HK-2 (cell line): ENCODE measurements at regions not wholly inside any gene's neighbourhood (a gene's known extent, or its start where the extent isn't known, plus 50 kb on each side); places are given as distances from the start of the nearest gene placed in this dataset.

Source experiments
- DNase-seq: peaks from one replicate; pipeline ENCODE4 v3.0.0-alpha.2; 2018; ENCODE audit not compliant: unreplicated experiment

DNA sequence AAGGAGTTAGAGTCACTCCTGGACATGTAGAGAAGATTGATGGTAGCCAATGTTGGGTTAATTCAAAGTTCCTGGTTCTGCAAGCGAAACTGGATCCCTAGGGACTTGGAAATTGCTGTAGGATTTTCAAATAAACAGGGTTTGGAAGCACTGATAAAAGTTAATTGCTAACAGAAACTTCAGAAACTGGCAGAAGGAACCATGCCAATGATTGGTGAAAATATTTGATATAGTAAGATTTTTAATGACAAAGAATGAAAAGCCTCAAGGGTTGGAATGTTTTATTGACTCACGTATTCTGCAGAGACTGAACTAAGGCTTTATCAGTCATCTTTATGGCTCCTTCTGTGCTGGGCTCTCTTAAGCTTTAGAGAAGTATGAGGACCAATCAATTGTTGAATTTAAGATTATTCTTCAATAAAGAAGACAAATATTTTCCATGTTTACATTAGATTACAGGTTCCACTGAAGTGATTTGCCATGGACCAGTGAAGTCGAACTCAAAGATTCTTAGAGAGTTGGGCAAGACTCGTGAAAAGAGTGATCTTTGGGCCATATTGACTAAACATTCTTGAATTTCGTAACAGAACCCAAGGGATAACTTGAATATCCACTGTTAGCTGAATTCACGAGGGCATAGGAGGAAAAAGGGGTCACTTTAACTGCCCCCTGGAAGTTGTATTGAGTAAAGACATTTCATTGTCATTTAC is 371.4 kb downstream of the HDGFL1 start:
- DNase-seq, result no peak

DNA sequence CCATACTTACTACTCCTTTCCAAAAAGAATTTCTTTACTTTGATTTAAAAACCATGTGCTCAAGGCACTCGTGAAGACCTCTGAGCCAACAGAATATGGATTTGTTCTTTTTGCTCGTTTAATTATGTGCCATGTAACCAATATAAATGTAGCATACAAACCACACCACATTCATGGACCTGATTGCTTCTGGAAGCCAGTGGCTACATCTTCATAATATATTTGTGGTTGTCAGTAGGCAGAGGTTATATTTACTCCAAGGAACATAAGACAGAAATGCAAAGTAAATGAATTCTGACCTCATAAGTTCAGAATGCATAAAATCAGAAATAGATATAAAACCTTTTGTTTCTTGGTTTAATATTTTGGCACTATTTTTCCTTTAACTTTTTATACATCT is 373.0 kb downstream of the HDGFL1 start:
- DNase-seq, result no peak

DNA sequence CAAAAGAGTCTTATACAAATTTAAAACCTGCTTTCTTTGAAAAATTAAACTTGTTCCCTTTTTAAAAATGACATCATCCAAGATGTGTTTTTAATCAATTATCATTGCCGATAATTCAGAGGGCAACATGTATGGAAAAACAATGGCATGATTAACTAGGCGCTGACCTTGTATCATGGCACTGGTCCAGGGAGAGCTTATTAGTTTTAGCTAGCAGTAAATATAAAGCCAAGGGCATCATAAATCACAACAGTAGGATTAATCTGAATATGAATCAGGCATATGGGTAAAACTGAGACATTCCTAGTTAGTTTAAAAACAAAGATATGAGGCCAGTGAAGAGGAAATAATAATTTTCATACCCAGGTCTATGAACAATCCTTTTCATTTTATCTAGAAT is 374.0 kb downstream of the HDGFL1 start:
- no peak for DNase-seq

DNA sequence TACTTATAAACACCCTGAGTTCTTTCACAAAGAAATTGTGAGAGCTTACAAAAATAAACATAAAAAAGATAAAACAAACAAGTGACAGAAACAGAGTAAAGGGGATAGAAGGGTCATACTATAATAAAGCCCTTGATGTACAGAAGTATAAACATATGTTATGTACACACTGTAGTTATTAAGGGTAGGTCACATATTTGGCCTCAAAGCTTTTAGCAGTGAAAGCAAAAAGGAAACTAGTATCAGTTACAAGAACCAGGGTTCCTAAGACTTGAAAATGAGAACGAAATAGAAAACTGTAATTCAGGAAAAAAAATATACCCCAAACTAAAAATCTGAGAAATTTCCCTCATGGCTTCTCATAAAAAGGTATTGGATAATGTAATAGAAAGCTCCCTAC is 380.6 kb downstream of the HDGFL1 start:
- no peak for DNase-seq

DNA sequence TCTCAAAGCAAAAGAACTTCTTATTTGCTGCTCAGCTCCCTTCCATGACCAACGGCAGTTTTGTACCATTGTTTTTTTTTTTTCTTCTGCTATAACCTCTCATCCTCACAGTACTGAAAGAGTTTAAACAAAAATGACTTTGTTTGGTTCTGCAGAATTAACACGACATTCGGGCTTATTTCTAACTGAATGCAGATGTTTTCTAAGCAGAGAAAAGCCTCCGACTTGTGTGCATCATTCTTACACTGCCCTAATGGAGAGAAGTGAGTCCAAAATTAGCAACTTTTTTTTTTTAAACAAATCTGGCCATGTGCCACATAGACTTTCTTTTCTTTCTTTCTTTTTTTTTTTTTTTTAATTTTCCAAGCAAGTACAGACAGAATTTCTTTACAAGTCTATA is 382.7 kb downstream of the HDGFL1 start:
- no peak for DNase-seq

DNA sequence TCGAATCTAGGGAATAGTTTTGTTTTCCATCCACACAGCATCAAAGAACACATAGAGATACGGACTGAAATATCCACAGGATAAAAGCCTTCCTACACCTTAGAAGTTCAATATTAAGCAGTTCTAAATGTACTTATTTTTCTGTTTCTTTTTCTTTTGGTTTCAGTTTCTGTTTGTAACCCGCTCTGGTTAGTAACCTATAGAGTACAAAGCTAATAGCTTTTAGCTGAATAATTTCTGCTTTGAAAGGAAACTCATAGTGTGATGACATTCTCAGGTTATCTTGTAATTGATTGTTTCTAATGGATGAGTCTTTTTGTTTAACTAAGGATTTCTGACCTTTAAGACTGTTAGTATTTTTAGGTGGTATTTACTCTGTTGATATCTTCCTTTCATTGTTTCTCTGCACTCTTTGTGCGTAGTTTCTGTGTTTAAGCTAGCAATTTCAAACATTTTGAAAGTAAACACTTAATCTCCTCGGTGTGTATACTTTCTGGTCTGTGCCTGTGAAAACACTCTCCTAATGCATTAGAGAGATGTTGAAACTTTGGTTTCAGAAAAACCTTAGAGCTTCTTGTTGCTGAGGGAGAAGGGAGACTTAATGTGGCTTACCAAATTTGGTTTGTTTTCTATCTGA is 385.5 kb downstream of the HDGFL1 start:
- DNase-seq, result no peak

DNA sequence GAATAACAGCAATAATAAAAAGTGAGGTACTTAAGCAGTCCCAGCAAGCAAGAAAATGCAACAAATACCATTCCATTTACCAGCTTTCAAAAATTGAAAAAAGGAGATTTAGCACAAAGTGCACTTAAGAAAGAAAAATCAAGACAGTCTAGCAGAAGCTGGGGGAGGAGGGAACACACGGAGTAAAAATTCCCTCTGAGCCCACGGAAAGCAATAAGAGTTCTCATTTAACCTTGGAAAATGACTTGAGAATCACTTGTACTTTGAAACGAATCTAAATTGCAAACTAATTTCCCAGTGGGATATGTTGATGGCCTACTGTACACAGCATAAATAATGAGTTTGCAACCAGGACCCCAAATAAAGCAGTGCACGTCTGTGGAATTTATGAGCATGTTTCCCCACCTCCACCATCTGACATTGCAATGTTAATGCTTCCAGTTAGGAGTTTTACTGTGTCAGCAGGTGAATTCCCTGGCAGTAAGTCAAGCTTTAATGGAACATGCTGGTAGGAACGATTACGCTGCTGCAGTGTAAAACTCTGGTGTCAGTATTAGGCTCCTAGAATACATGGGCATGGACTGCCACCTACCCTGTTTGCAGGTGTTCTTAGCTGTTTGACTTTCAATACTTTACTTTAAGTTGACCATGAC is 386.8 kb downstream of the HDGFL1 start:
- DNase-seq, result no peak

DNA sequence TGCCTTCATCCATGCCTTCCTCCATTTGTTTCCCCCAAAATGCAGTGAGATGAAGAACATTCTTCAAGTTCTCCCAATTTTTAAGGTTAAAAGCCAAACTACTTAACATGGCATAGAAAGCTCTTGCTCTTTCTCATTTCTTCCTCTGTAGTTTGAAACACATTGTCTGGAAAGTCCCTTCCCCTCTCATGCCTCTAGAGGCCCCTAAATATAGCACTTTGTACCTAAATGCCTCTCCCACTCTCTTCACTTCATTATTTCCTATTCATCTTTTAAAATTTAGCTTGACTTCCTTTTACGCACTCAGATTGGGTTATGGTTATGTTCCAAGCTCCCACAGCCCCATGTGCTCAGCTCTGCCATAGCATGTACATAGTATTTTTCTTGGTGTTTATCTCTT is 389.3 kb downstream of the HDGFL1 start:
- no peak for DNase-seq

DNA sequence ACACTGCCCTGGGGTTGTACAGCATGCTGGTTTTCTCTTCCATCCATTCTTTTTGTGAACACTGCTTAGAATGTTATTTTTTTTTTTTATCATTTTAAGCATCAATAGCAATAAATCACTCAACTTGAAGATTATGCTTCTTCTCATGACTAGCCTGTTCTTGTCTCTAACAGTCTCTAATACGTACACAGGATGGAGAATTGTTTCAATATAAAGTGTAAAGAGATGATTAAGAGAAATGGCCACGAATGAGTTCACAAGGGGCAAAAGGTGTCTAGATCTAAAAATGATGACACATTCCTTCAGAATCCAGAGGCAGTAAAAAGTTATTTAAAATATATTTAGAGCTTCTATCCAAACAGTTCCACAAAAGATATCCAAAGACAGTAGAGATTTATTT is 390.2 kb downstream of the HDGFL1 start:
- no peak for DNase-seq

DNA sequence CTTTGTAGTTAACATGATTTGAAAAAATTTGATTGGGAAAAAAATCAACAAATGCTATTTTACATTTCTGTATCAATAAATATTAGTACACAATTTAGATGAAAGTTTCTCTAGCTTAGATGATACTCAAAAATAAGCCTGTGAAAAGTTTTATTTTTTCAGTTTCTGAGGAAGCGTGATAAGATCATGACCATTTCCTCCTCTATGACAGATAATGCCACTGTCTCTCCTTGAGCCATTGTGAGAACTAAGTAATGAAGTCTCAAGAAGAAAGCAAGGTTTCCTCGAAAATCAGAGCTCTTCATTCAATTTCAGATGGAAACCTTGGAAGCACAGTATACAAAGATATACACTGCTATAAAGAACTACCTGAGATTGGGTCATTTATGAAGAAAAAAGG is 395.0 kb downstream of the HDGFL1 start:
- DNase-seq, result no peak

DNA sequence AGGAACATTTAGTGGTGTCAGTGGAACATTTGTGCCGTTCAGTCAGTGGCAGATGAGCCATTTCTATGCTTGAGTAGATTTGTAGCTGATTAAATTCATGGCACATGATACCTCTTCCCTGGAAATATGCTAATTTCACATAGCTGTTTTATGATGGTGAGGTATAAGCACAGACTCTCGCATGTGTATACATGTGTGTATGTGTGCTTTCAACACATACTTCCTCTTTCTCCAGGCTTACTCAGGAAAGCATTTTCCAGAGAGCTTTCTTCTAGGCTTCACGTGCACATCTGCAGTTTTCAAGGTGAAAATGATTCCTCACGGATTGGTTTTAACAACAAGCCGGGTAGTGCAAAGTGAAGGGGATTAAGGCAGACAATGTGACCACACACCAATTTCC is 396.5 kb downstream of the HDGFL1 start:
- DNase-seq, result no peak

DNA sequence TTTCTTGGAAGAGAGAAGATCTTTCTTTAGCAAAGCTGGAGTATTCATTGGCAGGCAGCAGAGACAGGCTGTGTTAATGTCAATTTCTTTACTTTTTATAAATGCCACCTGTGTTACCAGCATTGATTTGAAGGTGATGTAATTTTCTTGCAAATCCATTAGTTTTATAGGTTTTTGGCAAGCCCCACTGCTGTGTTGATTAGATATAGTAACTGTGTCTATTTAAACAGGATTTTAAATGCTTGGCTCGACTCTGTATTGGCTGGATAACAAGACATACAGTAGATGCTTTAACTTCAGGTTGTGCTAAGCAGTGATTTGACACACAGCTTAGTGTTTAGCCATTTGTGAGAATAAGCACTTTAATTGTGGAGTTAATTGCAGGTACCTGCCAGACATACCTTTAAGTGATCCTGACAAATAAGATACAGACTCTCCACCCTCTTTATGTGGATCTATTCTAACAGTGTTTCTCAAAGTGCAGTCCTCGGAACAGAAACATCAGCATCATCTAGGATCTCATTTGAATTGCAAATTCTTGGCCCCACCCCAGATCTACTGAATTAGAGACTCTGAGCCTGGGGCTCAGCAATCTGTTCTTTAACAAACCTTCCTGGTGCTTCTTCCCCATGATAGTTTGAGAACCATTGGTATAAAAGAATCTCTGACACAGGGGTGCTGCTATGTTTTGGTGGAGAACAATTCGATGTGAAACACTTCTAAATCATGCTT is 397.5 kb downstream of the HDGFL1 start:
- no peak for DNase-seq

DNA sequence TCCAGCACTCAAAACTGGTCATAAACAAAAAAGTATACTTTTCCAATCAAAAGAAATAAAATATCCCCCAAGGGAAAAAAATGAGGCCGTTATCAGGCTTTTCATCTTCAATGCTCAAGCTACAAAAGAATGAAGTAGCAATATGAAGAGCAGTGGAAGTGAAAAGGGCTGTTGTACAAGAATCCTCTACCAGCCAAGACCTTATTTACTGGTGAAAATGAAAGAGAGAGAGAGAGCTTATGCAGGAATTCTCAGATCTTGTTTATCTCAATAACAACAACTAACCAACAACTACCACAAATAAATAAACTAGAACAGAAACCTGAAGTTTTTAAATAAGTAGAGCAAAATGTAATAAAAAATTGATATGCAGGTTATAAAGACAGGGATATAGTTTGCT is 400.6 kb downstream of the HDGFL1 start:
- DNase-seq, result no peak

DNA sequence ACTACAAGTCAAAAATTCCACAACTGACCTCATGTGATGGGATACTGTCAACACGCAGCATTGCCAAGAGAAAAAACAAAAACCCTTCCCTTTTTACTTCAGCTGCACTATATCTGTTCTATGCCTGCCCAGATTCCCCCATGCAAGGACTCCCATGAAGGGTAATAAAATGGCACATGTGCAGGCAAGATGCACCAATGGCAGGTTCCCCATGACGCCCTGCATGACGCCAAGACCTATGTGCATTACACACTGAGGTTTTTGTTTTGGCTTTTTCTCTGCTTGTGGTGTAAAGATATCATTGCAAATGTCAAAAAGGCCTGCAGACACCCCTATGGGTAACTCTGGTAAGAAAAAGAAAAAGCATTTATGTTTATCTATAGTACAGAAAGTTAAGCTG is 403.4 kb downstream of the HDGFL1 start:
- DNase-seq, result no peak

DNA sequence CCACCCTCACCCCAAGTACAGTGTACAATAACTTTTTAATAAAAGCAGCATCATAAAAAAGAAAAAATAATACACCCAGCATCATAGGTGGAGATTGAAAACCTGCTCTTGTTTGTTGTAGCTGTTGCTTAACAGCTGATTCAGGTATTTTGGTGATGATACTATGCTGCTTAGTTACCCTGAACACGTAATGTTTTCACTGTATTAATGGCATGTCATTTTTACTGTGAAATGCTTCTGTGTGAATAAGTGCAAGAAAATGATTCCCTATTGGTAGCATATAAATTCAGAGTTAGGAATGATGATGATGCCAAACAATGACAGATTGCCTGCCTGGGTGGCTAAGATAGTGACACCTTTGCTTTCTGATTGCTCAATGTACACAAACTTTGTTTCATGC is 405.7 kb downstream of the HDGFL1 start:
- DNase-seq, result no peak

DNA sequence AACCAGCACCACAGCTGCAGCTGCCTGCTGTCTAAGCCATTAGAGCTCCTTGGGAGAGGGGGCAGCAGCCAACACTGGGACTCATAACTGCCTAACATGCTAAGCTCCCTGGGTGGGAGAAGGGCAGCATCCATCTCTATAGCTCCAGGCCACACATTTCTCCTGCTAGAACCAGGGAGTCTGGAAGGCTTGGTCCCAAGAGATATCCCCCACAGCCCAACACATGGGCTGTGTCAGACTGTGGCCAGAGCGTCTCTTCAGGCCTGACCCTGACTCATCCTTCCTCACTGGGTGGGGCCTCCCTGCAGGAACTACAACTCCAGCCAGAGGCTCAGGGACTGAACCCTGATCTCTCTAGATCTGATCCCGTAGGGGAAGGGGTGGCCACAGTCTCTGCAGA is 411.1 kb downstream of the HDGFL1 start:
- peak; percentile 37 for DNase-seq

DNA sequence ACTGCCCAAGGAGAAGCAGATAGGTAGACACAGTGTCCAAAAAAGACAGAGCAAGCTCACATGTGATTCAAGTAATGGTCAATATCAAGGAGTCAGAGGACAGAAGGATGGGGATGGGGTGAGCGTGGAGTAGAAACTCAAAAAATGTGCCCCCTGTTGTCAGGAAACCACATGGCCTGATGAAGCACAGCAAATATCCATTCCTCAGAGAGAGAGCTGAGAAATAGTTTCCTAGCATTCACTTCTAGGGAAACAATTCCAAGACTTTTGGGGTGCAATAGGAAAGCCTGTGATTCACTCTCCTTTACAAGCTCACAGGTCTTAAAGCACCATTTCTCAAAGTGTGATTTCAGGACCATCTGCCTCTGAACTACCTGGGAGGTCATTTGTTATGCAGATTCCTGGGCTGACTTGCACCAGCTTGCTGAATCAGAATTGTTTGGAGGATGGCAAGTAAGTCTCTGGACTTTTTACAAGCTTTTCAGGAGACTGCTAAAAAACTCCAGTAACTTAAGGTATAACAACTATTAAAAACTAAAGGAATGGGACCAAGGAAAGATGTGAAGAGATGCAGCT is 432.8 kb downstream of the HDGFL1 start:
- DNase-seq, result no peak

DNA sequence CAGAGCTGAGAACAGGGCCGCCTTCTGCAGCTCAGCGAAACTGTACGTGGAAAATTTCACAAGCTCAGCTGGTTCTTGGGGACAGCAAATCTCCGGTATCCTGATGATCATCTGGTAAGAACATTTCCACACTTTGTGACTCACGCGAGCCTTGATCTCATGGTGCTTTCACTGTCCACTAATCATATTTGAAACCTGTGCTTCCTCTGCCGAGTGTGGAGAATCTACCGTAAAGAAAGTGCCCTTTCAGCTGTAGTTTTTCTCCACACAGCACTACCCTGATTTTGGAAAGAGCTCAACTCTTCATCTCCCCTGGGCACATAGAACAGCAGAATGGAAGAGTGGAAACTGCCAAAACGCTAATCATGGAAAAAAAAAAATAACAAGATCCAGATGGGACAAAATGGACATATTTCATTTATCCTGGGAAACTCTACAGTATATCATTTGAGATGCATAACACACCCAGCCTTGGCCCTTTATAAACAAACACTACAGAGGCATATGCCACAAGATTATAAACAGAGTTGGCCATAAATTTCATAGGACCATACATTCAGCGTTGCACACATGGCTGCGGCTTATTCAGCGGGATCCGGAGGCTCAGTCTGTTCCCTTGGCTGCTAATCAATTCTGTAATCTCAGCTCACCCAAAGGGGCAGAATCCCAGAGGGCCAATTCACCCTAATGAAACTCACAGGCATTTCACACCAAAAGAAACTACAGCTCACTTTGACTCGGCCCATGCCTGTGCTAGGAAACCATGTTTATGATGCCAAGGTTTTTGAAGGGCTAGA is 434.5 kb downstream of the HDGFL1 start:
- no peak for DNase-seq

DNA sequence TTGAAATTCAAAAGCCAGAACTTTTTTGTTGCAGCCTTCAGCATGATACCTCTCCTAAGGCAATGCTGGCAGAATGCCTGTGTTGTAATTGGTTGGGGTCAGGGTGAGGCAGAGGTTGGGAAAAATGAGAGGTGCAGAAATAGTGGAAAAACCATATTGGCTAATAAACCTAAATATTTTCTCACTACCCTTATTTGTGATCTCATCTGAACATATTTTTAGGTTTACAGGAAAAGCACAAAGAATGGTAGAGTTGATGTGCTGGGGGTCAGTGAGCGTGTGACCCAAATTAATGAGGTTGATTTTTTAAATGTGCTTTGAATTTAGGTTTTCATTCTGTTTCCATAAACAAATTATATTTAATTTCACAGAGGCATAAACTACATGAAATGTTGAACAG is 437.3 kb downstream of the HDGFL1 start:
- no peak for DNase-seq

DNA sequence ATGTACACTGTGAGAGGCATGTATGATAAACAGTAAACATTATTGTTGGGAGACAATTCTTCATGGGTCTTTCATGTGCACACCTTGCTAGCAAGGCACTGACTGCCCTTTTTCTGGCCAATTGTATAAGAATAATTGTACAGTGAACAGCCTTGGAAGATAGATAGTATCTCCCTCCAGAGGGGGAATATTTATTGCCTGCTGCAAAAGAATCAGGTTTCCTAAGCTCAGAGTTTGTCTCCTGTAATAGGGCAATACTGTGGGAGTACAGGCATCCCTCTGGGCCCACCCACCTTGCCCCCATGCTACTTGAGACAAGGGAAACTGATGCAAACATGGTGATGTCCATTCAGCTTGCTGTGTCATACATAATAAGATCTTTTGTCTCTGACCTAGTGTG is 442.2 kb downstream of the HDGFL1 start:
- no peak for DNase-seq

DNA sequence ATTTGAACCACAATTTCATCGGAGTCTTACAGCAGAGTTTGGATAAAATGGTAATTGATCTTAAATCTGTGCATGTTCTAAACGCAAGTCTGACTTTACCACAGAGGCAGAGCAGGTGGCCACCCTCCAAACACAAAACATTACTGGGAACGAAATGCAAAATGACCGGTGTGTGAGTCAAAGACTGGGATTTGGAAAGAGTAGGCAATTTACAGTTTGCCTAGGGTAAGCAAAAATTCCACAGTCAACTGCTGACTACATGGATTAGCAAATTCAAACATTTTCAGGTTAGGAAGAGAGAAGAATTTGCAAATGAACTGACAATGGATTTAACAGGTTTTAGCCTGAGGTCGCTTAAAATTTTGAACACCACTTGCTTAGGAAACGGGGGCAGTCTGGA is 444.4 kb downstream of the HDGFL1 start:
- no peak for DNase-seq

DNA sequence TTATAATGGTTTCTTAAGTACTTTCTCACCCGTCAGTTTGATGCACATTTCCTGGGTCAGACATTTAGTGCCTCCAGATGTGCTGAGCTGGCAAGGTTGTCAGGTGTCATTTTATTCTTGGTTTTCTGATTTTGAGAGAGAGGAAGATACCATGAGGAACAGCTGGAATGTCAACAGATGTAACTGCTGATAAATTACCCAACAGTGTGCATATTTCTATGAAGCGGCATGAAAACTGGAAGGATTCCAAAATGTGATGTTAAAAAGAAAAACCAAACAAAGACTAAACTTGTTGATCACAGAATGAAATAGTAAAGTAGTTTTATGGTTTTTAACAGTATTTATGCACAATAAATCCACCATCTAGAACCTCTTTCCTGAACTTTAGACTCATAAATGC is 447.3 kb downstream of the HDGFL1 start:
- DNase-seq, result no peak
